Esophagus squamous epithelium (tissue), 4 donors: ENCODE measurements at regions not wholly inside any gene's neighbourhood (a gene's known extent, or its start where the extent isn't known, plus 50 kb on each side); places are given as distances from the start of the nearest gene placed in this dataset.

ENCODE experiments used
- CTCF ChIP-seq, 6 experiments: fragments of 450-650 bp in 4 of 6; fragments of 200-600 bp in 2 of 6; sonication (generic) in 2 of 6; IDR thresholded peaks; one replicate each; pipeline ENCODE4 v1.5.1; 2016 to 2019; ENCODE audit warnings: antibody characterized with exemption in 6 of 6, mild to moderate bottlenecking in 4 of 6, moderate library complexity in 4 of 6
- POLR2A ChIP-seq, 4 donors: fragments of 450-650 bp; IDR thresholded peaks; one replicate each; pipeline ENCODE4 v1.6.1; 2017; ENCODE audit warnings: antibody characterized with exemption in 4 of 4, mild to moderate bottlenecking in 4 of 4, moderate library complexity in 3 of 4

- TF ChIP-seq POLR2A (IDR thresholded peaks at IDR 0.05) (no peak), CTCF (IDR thresholded peaks at IDR 0.05) (no peak)
Observed at GRCh38 chr5:86542532-86542931, 75.2 kb upstream of the COX7C start.
